Midbrain (tissue), 1 donor: ENCODE measurements at regions not wholly inside any gene's neighbourhood (a gene's known extent, or its start where the extent isn't known, plus 50 kb on each side); places are given as distances from the start of the nearest gene placed in this dataset.
"Not testable (repeated sequence)": the region's sequence is repeated elsewhere in the genome, so short reads cannot be mapped to it uniquely, and the experiment has no call there.

Experiments used
- DNase-seq: peaks from one replicate; lab custom pipeline; 2025; lab: John Stamatoyannopoulos, UW

DNA sequence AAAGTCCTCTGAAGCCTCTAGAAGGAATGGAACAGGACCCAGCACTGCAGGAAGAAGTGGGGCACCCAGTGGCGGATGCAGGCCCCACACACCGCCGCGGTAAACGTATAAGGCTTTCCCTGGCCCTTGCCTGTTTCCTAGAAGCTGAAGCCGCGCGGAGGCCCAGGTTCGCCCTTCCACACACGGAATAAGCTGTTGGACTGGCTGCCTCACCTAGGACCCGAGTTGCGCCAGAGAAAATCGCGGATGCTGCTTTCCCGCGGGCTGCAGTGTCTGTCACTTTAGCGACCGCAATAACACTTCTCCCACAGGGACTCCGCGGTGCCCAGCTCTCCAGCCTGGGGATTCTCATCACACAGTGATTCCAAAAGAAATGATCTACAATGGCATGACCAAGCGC, 1736.9 kb downstream of the TP53TG3F start:
- DNase-seq, result no peak

DNA sequence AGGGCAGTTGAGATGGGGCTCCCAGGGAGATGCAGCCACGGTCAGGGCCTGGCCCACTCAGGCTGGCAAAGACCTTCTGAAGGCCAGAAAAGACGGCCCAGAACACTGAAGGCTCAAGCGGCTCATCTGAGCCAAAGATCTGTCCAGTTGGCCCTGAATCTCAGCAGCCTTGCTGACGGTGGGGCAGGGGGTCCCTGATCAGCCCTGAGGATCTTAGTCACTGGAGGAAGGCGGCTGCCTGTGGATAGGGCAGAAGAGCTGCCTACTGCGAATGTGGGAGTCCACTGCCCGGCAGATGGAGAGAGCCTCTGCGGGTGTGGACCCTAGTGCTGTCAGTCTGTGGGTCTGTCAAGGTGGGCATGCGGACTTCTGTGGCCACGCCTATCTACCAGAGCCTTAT, 1738.2 kb downstream of the TP53TG3F start:
- DNase-seq, result no peak

DNA sequence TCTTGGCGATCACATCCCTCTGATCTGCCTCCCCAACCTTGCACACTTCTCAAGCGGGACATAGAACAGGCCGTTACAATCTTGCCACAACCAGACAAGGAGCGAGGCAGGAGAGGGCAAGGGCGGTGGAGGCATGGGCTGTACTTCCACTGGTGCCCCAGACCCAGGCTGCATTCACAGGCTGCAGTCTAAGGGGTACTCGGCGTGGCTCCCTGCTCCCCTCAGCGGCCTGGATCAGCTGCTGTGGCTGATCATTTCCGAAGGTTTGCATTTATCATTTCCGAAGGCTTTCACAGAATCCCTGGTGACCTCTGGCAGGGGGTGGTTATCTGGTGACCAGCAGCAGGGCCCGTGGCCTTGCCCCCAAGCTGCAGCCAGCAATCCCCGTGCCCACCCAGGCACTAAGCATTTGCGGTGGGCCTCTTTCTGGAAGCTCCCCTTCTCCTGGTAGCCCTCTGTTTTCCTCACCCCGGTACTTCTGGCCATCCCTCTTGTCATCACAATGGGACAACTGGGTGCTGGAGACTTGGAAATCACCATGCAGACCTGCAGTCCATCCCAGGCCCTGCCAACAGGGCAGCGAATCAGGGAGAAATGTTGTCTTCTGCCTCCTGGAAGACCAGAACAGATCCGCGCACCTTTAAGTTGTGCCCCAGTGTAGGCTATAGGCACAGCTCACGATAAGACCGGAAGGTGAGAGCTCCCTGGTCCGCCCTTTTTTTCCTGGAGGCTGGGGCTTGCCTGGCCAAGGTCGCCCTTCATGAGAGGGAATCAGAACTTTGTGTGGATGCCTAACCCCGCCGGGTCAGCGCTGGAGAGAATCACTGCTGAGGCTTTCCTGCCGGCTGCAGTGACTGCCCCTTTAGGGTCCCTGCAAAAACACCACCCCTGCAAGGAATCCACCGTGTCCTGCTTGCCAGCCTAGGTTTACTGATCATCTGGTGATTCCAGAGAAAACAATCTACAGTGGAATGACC, 1739.1 kb downstream of the TP53TG3F start:
- no peak for DNase-seq

DNA sequence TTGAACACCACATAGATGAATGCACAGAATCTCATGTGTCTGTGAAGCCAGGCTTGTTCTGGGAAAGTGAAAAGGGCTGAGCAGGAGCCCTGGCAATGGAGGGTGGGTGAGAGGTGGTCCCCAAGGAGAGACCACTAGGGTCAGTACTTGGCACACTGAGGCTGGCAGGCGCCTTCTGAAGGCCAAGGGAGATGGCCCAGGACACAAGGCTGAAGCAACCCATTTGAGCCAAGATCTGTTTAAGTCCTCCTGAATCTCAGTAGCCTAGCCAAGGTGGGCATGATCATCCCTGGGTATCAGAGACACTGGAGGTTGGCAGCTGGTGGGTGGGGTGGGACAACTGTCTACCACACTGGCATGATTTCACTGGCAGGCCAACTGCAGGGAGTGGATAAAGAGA, 1741.2 kb downstream of the TP53TG3F start:
- DNase-seq, result no peak

DNA sequence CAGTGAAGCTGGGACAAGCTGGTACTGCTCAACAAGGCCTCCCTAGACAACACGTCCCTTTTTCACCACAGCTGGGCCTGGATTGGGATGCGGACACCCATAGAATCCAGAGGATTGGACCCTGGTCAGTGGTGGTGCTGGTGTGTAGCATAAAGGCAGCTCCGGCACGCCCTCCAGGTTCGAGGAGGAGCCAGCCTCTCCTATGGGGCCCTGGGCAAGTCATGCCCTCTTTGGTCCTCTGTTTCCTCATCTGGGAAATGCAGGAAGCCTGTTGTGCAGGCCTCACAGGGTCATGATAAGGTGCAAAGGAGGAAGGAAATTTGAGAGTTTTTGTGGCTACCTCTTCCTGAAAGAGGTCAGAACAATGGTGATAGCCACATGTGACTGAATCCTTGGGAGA, 1741.7 kb downstream of the TP53TG3F start:
- DNase-seq, result no peak

DNA sequence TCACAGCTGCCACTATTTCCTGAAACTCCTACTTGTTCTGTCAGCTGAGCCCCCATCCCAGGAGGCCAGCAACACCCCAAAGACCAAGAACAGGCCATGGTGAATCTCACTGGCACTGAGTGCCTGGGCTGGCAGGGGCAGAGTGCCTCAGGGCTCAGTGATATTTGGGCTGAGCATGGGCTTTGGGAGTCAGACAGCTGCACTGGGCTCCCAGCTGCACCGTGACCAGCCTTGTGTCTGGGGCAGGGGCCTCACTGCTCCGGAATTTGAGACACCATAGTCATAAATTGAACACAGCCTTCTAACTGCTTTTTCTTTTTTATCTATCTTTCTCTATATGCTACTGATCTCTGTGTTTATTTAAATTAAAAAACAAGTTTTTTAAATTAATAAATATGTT, 1744.2 kb downstream of the TP53TG3F start:
- DNase-seq, result no peak

DNA sequence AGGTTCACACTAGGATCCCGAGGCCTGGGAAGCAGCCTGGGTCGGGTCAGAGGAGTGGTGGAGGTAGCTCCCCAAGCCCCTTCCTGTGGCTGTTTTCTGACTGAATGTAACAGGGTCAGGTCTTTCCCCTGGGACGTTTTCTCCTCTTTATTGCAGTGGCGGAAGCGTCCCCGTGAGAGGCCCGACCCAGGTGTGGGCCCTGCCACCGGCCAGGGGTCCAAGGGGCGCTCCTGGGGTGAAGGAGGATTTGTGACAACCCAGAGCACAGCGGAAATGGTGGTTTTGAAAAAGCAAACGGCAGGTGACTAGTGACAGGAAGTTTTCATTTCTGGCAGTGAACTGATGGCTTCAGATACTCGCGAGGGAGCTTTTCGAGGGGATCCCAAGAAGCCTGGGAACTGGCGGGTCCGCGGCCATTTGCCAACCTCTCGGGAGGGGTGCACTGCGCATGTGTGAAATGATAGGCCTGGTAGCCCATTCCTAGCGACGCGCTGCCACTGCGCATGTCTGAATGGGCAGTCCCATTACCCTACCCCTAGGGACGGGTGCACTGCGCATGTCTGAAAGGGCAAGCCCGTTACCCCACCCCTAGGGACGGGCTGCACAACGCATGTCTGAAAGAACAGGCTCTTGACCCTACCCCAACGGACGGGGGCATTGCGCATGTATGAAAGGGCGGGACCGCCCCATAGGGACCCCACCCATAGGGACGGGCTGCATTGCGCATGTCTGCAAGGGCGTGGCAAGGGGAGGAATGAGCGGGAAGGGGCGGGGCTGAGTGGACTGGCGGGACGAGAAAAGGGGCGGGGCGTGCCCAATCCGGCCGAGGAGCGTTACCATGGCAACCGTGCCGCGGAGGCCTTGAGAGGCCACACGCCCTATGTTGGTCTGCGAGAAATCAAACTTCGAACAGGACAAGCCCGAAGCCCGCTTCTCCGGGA, 1747.9 kb downstream of the TP53TG3F start:
- peak; percentile 0 for DNase-seq

DNA sequence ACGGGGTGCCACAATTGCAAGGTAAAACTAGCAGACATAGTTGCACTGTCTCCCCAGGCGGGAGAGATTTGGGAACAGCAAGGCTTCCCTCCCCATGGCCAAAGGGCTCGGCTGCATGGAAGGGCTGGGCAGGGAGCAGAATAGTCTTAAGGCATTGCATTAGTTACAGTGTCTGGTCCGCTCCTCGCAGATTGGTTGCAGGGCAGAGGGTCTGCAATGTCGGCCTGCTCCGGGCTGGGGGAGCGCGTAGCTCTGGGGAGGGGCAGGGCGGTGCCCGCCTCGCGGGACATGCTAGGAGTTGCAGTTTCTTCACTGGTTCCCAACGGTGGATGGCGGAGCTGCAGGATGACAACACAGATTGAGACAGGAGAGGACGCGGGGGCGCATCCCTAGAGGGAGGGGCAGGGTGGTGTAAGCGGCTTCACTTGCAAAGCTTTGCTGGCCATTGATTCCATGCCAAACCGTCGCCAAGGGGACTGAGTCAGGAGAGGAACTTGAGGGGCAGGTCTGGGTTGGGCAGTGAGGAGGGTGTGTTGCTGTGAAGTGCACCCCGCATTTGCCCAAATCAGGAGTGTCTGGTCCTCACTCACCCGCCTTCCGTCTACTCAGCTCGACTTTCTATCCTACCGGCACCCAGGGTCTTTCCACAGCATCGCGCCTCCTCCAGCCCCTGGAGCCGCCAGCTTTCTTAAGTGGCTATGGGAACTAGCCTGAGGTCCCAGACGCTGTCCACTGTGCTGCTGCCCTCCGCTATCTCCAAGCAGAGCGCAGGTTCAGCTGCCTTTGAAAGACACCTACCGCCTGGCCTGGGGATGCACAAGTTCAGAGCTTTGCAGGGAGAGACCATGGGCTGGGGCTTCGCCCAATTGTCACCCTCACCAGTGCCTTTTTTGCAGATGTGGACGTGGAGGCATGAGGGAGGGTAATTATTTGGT, 1748.9 kb downstream of the TP53TG3F start:
- DNase-seq, result no peak

DNA sequence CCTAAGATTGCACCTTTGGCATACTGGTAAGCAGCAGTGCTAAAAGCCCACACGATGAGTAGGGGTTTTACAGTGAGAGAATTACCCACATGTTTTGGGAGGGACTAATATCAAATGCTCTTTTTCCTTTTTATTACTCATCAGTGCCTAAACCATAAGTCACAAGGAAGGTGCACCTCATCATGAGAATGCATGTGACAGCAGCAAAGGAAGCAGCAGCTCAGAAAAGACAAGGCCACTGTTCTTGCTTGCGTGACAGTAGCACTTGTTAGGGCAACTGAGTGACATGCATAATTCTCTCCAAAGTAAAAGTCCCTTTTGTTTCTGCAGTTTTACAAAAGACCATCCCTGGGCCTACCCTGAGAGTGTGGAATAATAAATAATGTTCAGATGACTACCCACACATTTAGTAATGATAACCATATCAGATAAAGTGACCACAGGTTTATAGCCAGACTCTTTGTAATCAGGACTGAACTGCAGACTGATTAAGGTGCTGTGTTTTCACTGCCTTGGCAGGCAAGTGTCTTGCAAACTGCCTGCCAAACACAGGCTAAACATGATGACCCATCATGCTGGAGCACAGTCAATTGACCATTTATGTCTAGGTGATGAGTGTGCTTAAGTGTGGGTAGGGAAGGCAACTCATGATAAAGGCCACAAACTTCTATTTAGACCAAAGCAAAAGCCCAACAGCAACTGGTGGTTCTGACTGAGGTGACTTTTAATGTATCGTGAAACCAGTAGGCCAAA, 1751.4 kb downstream of the TP53TG3F start:
- DNase-seq, result no peak

DNA sequence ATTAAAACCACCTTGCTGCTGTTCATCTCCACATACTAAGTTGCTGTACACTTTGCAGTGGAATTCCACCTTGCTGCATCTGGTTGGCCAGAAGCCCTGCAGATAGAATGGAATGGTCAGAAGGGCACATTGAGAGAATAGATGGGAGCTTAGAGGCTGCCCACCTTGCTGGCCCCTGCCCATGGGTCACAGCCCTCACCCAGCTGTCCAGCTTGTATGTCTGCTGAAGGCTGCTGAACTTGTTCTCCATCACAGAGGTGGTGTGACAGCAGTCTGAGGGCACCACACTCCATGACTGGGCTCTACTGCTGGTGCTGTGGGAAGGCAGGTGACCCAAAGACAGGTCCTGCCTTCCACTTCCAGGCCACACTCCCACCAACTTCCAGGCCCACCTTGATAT, 1755.4 kb downstream of the TP53TG3F start:
- no peak for DNase-seq

DNA sequence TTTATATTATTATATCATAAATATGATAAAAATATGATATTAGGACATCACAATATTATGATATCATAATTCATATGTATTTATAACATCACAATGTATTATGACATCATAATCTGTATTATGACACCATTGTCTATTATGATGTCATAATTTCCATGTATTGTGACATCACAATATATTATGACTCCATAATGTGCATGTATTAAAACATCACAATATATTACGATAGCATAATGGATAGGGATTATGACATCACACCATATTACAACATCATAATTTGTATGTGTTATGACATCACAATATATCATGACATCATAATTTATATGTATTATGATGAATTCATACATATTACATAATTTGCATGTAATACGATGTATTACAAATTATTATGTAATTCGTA, 1755.9 kb downstream of the TP53TG3F start:
- DNase-seq, result no peak

DNA sequence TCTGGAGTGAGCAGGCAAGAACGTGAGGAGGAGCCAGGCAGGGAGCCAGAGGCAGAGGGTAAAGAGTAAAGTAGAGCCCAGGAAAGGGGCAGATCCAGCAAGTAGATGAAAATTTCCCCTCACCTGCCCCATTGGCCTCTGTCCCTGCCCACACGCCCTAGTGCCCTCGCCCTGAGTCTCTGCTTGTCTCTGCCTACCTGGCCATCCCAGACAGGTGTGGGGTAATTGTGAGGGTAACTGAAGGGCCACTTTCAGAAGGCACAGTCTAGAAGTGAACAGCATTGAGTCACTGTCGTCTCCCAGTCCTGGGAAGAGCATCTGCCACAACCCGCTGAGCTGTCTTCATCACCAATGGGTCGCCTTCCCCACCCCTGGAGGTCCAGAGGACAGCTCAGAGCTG, 1756.8 kb downstream of the TP53TG3F start:
- not testable (repeated sequence) for DNase-seq

DNA sequence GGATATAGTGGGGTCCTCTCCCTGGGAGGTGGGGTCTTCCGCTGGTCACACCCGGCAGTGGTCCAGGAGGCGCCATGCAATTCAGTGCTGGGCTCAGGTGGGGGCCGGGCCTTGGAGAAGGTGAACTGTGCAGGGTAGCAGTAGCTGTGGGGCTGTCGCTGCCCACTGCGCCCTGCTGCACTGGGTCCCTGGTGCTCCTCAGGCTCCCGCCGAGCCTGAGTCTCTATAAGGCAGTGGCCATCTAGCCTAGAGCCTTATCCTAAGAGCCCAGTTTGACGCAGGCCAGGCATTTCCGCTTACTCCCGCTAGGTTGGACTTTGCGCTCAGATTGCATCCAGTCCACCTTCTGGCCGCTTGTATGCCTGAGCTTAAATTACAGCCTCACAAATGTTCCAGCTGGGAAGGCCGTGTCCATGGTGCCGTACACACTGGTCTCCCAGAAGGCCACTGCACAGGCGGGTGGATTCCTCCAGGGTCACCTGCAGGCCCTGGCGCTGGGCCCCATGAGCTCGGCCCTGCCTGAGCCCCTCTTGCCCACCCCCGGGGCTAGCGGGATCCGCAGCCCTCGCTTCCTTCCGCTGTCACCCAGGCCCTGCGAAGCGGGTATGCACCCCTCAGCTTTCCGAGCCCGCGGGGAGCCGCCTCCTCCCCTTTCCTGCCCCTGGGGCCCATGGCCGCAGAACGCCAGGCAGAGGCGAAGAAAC, 1762.2 kb downstream of the TP53TG3F start:
- no peak for DNase-seq

DNA sequence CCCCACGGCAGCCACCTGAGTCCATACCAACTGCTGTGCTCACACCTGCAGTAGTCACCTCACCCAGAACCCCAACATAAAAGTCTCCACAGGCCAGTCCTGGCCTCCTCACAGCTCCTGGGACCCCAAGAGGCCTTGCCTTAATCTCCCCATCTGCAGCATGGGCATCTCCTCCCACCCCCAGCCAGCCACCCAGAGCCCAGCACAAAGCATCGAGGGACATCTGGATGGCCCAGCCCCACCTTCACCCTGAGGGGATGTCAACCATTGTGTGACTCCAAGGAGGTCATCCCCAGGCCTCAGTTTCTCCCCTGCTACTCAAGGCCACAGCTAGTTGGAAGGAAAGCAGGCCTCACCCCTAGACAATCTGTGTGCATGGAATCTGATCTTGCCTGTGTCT, 1775.3 kb downstream of the TP53TG3F start:
- no peak for DNase-seq

DNA sequence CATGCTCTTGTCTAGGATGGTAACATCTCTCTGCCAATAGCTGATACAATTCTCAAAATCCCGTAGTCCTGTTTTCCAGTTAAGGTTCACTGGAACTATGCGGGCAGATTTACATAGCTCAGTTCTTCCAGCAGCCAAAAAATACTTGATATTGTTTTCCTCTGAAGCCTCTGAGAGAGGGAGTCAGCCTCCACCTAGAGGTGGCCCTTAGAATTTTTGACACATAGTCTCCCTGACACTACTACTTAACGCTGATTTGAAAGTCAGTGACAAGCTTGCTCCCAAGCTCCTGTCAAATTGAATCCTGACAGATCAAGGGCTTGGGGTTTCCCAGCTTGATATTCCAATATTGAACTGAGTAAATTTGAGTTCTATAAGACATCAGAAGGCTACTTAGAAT, 1780.1 kb downstream of the TP53TG3F start:
- DNase-seq, result no peak

DNA sequence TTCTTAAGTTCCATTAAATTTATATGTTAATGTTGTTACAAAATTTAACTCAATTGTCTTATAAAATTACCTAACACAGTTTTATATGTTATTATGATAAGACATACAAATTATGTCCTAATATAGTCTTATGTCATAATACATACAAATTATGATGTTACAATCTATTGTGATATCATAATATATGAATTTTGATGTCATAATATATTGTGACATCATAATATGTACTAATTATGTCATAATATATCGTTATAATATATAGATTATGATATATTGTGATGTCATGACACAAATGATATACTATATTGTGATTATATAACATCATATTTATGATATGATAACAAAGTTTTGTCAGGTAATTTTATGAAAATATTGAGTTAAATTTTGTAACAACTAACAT, 1789.6 kb downstream of the TP53TG3F start:
- DNase-seq, result no peak

DNA sequence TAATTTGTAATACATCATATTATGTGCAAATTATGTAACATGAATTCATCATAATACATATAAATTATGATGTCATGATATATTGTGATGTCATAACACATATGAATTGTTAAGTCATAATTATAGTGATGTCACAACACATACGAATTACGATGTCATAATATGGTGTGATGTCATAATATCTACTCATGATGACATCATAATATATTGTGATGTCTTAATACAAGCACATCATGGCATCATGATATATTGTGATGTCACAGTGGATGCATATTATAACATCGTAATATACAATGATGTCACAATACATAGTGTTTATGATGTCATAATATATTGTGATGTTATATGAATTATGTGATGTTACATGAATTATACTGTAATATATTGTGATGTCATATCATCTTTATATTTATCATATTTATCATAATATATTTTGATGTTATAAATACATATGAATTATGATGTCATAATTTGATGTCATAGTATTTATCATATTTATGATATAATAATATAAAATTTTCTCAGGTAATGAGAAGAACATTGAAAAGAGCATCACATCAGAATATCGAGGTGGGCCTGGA, 1793.0 kb downstream of the TP53TG3F start:
- no peak for DNase-seq

DNA sequence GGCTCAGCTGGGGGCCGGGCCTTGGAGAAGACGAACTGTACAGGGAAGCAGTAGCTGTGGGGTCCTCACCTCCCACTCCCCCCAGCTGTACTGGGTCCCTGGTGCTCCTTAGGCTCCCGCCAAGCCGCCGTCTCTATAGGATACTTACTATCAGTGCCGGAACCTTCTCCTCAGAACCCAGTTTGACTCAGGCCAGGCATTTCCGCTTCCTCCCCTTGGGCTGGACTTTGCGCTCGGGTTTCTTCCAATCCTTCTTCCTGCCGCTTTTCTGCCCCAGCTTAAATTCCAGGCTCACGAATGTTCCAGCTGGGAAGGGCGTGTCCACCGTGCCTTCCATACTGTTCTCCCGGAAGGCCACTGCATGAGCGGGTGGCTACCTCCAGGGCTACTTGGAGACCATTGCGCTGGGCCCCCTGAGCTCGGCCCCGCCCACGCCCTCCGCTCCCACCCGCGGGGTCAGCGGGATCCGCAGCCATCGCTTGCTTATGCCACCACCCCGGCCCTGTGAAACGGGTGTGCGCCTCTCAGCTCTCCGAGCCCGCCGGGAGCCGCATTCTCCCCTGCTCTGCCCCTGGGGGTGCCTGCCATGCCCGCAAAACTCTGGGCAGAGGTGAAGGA, 1795.9 kb downstream of the TP53TG3F start:
- no peak for DNase-seq

DNA sequence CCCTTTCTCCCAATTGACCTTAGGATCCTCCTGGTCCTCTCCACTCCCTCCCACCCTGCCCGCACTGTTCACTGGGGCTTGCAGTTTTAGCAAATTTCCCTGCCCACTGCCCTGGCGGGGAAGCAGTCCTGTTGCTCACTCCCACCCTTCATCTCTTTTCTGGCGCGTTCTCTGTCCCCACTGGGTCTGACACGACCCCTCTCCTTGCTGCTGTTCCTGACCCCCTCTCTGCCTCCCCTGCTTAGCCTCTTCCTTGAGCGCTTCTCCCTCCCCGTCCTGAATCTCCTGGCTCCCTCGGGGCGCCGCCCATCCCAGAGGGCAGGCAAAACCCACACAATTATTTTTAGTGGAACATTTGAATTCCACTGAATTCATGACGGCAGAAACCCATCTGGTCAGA, 1796.4 kb downstream of the TP53TG3F start:
- DNase-seq, result no peak
